CD4-positive, CD25-positive, alpha-beta regulatory T cell (primary cell): ENCODE measurements at regions not wholly inside any gene's neighbourhood (a gene's known extent, or its start where the extent isn't known, plus 50 kb on each side); places are given as distances from the start of the nearest gene placed in this dataset.

Experiments
- ATAC-seq, 2 donors: fragments of 150-1000 bp; cut with Tn5 transposase; one replicate each; pipeline ENCODE4 v1.10.0; 2021; ENCODE audit warnings: low read depth in 2 of 2, moderate number of reproducible peaks in 2 of 2, moderate library complexity in 1 of 2
- DNase-seq, 3 donors: peaks; one replicate each; pipeline versions ENCODE4 v3.0.0 to v3.0.0-alpha.2; 2012 to 2022; ENCODE audit warnings: mixed read lengths in 1 of 3
- H3K27ac ChIP-seq: one replicate; pipeline ENCODE4 v1.7.0; 2013; ENCODE audit warnings: mild to moderate bottlenecking, low read length; ENCODE audit not compliant: insufficient read depth, poor library complexity, severe bottlenecking
- H3K27me3 ChIP-seq: one replicate; pipeline ENCODE4 v1.7.0; 2013; ENCODE audit warnings: low read length; ENCODE audit not compliant: control insufficient read depth, insufficient read depth
- H3K36me3 ChIP-seq: one replicate; pipeline ENCODE4 v1.7.0; 2013; ENCODE audit warnings: mild to moderate bottlenecking, low read length, moderate library complexity; ENCODE audit not compliant: control insufficient read depth, insufficient read depth
- H3K4me1 ChIP-seq: 2 replicates; pipeline ENCODE4 v1.7.0; 2013; ENCODE audit warnings: mild to moderate bottlenecking, low read length; ENCODE audit not compliant: insufficient read depth, control insufficient read depth, poor library complexity, severe bottlenecking
- H3K4me3 ChIP-seq: one replicate; pipeline ENCODE4 v1.7.0; 2013; ENCODE audit warnings: low read depth, mild to moderate bottlenecking, low read length, moderate library complexity
- H3K9me3 ChIP-seq, 2 experiments: 1 replicate in 1 of 2; 2 replicates in 1 of 2; pipeline ENCODE4 v1.7.0; 2013; ENCODE audit warnings: low read length in 2 of 2, mild to moderate bottlenecking in 1 of 2, moderate library complexity in 1 of 2; ENCODE audit not compliant: control insufficient read depth in 2 of 2
- H3K27ac Mint-ChIP-seq, 3 donors: one replicate each; pipeline ENCODE4 v1.8.0; 2020 to 2022; ENCODE audit warnings: mild to moderate bottlenecking in 3 of 3, mixed read lengths in 3 of 3, moderate library complexity in 2 of 3
- H3K27me3 Mint-ChIP-seq: one replicate; pipeline ENCODE4 v1.8.0; 2022; ENCODE audit warnings: mild to moderate bottlenecking, mixed read lengths
- H3K36me3 Mint-ChIP-seq: one replicate; pipeline ENCODE4 v1.8.0; 2020; ENCODE audit warnings: mixed read lengths
- H3K4me1 Mint-ChIP-seq, 4 donors: one replicate each; pipeline ENCODE4 v1.8.0; 2020 to 2022; ENCODE audit warnings: mixed read lengths in 4 of 4, mild to moderate bottlenecking in 1 of 4
- H3K4me3 Mint-ChIP-seq, 4 donors: one replicate each; pipeline ENCODE4 v1.8.0; 2020 to 2022; ENCODE audit warnings: mild to moderate bottlenecking in 4 of 4, mixed read lengths in 4 of 4, moderate library complexity in 3 of 4
- H3K9me3 Mint-ChIP-seq, 7 donors: one replicate each; pipeline ENCODE4 v1.8.0; 2020 to 2022; ENCODE audit warnings: mixed read lengths in 7 of 7, mild to moderate bottlenecking in 3 of 7, moderate library complexity in 2 of 7

DNA sequence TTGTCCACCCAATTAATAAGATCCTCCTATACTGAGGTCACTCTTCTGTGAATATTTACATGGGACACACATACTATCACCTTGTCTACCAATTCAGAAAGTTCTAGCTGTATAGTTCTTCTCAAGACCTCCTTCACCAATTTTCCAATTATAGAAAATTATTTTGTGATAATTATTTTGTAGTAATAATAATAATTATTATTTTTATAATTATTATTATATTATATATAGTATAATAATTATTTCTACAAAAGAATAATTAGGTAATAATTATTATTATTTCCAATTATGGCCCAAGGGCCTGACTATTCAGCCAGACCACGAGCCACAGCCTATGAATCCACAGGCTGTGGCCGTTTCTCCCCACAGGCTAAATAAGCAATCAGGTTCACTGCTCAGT is 164.1 kb upstream of the IGSF21 start:
- Mint-ChIP-seq H3K9me3 (peaks cover 0 to 2% (median 0%) of the 10 kb centered on the region in 7 donors), H3K4me1 (no peaks in the 10 kb centered on the region), H3K36me3 (no peaks in the 10 kb centered on the region), H3K27me3 (peaks cover 5% of the 10 kb centered on the region), H3K27ac (no peak overlapping the region), H3K4me3 (no peak overlapping the region)
- Histone ChIP-seq H3K4me3 (no peak overlapping the region), H3K27ac (no peak overlapping the region), H3K9me3 (no peaks in the 10 kb centered on the region), H3K36me3 (no peaks in the 10 kb centered on the region), H3K4me1 (no peaks in the 10 kb centered on the region), H3K27me3 (no peaks in the 10 kb centered on the region)
- DNase-seq (no peak), ATAC-seq (no peak)

DNA sequence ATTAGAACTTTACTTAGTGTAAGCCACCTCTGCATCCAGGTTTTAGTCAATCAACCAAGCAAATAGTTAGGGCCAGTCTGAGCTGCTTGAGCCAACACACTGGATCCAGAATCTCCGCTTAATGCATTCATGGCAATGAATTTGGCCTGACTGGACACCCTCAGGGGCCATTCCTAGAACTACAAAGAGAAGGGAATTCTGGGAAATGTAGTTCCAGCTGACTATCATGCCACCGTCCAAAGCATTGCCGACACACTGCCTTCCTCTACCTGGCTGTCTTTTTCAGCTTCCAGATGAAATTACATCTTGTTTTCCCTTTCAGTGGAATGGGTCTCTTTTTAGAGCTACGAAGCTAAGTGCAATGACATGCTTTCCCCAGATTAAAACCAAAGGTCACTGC is 163.0 kb upstream of the IGSF21 start:
- Histone ChIP-seq H3K36me3 (no peaks in the 10 kb centered on the region), H3K4me1 (no peaks in the 10 kb centered on the region), H3K27me3 (no peaks in the 10 kb centered on the region), H3K9me3 (no peaks in the 10 kb centered on the region), H3K4me3 (no peak overlapping the region), H3K27ac (no peak overlapping the region)
- DNase-seq (no peak), ATAC-seq (no peak)
- H3K36me3 Mint-ChIP-seq = no peaks in the 10 kb centered on the region
- no peak overlapping the region for H3K4me3 Mint-ChIP-seq
- peaks cover 5% of the 10 kb centered on the region for H3K27me3 Mint-ChIP-seq
- H3K4me1 Mint-ChIP-seq = no peaks in the 10 kb centered on the region
- peaks cover 0 to 2% (median 0%) of the 10 kb centered on the region in 7 donors for H3K9me3 Mint-ChIP-seq
- H3K27ac Mint-ChIP-seq = no peak overlapping the region

DNA sequence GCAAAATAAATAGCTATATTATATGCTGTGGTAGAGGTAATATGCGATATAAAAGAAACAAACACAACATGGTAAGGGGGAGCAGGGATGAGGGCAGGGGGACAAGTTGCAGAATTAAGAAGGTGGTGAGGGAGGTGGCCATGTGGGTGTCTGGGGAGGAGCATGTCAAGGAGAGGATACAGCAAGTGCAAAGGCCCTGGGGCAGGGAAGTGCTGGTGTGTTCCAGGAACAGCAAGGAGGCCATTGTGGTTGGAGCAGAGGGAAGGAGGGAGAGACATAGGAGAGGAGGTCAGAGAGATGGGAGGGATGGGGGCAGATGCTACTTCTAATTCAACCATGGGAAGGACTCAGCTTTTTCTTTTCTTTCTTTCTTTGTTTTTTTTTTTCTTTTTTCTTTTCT is 161.2 kb upstream of the IGSF21 start:
- DNase-seq = no peak
- Mint-ChIP-seq H3K36me3 (no peaks in the 10 kb centered on the region), H3K27me3 (no peaks in the 10 kb centered on the region), H3K9me3 (peaks cover 0 to 2% (median 0%) of the 10 kb centered on the region in 7 donors), H3K4me1 (no peaks in the 10 kb centered on the region), H3K27ac (no peak overlapping the region), H3K4me3 (no peak overlapping the region)
- Histone ChIP-seq H3K4me1 (no peaks in the 10 kb centered on the region), H3K27ac (no peak overlapping the region), H3K4me3 (no peak overlapping the region), H3K9me3 (no peaks in the 10 kb centered on the region), H3K36me3 (no peaks in the 10 kb centered on the region), H3K27me3 (no peaks in the 10 kb centered on the region)
- no peak for ATAC-seq

DNA sequence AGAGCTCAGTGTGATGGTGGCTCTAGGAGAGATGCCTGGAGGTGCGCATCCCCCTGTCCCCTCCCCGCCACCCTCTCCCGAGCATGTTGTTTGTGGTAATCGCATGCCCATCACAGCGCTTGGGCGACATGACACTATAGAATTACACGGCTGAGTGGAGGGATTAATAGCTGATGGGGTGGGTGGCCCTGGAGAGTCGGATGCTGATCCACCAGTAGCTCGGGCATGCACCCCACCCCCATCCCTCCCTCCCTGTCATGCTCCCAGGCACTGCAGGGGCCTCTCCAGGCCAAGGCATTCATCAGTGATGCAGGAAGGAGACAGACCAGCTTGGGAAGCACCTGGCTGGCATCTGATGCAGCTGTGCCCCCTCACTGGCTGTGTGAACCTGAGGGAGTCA is 159.0 kb upstream of the IGSF21 start:
- H3K27ac Mint-ChIP-seq = no peak overlapping the region
- peaks cover 0 to 3% (median 0%) of the 10 kb centered on the region in 4 donors for H3K4me1 Mint-ChIP-seq
- H3K27ac ChIP-seq = no peak overlapping the region
- peaks cover 8% of the 10 kb centered on the region for H3K27me3 Mint-ChIP-seq
- no peaks in the 10 kb centered on the region for H3K36me3 ChIP-seq
- no peak overlapping the region for H3K4me3 Mint-ChIP-seq
- no peaks in the 10 kb centered on the region for H3K9me3 ChIP-seq
- DNase-seq (no peak), ATAC-seq (no peak)
- no peak overlapping the region for H3K4me3 ChIP-seq
- no peaks in the 10 kb centered on the region for H3K4me1 ChIP-seq
- H3K9me3 Mint-ChIP-seq = no peaks in the 10 kb centered on the region
- H3K36me3 Mint-ChIP-seq = no peaks in the 10 kb centered on the region
- H3K27me3 ChIP-seq = no peaks in the 10 kb centered on the region

DNA sequence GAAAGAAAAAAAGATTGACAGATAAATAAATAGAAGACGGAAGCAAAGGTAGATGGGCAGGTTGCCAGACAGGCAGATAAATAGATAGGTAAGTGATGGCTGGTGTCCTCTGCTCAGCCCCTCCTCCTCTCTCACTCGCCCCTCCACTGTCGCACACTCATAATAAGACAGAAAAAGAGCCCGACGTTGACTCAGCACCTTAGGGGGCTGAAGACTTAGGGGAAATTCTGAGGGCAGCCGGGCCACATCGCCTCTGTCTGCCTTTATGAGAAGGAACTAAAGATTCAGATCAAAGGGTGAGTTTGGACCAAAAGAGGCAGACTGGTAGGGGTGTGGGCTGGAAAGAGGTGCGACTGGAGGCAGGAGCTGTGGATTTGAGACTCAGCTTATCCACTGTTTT is 158.1 kb upstream of the IGSF21 start:
- Mint-ChIP-seq H3K27ac (no peak overlapping the region), H3K4me3 (no peak overlapping the region), H3K36me3 (no peaks in the 10 kb centered on the region), H3K4me1 (peaks cover 0 to 3% (median 0%) of the 10 kb centered on the region in 4 donors), H3K9me3 (no peaks in the 10 kb centered on the region), H3K27me3 (peaks cover 8% of the 10 kb centered on the region)
- Histone ChIP-seq H3K27ac (no peak overlapping the region), H3K27me3 (no peaks in the 10 kb centered on the region), H3K36me3 (no peaks in the 10 kb centered on the region), H3K4me1 (no peaks in the 10 kb centered on the region), H3K9me3 (no peaks in the 10 kb centered on the region), H3K4me3 (no peak overlapping the region)
- DNase-seq (no peak), ATAC-seq (no peak)

DNA sequence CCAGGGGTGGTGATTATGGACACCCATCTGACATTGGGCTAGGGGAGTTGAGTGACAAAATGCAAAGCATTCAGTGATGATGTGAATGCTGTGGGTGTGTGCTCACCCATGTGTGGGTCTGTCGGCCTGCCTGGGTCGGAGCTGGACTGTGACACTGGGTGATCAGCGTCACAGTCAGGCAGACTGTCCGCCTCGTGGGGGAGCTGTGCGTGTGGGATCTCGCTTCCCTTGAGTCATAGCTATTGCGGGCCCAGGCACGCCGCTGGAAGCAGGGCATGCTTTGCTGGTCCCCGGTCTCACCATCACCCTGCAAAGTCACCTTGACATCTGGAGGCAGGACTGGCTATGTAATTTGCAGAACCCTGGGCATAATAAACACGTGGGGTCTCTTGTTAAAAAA is 156.9 kb upstream of the IGSF21 start:
- Mint-ChIP-seq H3K4me3 (no peak overlapping the region), H3K9me3 (no peaks in the 10 kb centered on the region), H3K27ac (no peak overlapping the region), H3K27me3 (peaks cover 8% of the 10 kb centered on the region), H3K4me1 (peaks cover 0 to 3% (median 0%) of the 10 kb centered on the region in 4 donors), H3K36me3 (no peaks in the 10 kb centered on the region)
- Histone ChIP-seq H3K27me3 (no peaks in the 10 kb centered on the region), H3K36me3 (no peaks in the 10 kb centered on the region), H3K9me3 (no peaks in the 10 kb centered on the region), H3K27ac (no peak overlapping the region), H3K4me3 (no peak overlapping the region), H3K4me1 (no peaks in the 10 kb centered on the region)
- ATAC-seq (no peak), DNase-seq (no peak)

DNA sequence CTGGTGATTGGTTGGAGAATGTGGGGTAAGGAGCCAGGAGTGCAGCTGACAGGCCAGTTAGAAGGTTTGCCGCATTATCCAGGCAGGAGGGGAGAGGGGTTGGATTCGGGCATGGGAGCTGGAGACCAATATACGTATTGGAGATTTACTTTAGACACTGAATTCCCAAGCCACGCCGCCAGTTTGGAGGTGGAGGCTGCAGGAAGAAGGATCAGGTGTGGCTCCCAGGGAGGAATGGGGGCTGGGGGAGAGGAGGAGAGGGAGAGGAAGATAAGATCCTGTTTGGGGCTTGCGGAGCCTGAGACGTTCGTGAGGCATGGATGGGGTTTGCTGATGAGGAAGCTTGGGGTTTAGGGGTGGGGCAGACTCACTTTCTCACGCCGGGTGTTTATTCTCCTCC is 155.1 kb upstream of the IGSF21 start:
- H3K4me3 Mint-ChIP-seq = no peak overlapping the region
- no peak overlapping the region for H3K27ac ChIP-seq
- H3K27me3 Mint-ChIP-seq = peaks cover 8% of the 10 kb centered on the region
- no peaks in the 10 kb centered on the region for H3K4me1 ChIP-seq
- no peaks in the 10 kb centered on the region for H3K9me3 Mint-ChIP-seq
- no peaks in the 10 kb centered on the region for H3K36me3 Mint-ChIP-seq
- ATAC-seq (no peak), DNase-seq (no peak)
- H3K27ac Mint-ChIP-seq = no peak overlapping the region
- no peak overlapping the region for H3K4me3 ChIP-seq
- H3K4me1 Mint-ChIP-seq = peaks cover 0 to 3% (median 0%) of the 10 kb centered on the region in 4 donors
- H3K36me3 ChIP-seq = no peaks in the 10 kb centered on the region
- no peaks in the 10 kb centered on the region for H3K27me3 ChIP-seq
- no peaks in the 10 kb centered on the region for H3K9me3 ChIP-seq

DNA sequence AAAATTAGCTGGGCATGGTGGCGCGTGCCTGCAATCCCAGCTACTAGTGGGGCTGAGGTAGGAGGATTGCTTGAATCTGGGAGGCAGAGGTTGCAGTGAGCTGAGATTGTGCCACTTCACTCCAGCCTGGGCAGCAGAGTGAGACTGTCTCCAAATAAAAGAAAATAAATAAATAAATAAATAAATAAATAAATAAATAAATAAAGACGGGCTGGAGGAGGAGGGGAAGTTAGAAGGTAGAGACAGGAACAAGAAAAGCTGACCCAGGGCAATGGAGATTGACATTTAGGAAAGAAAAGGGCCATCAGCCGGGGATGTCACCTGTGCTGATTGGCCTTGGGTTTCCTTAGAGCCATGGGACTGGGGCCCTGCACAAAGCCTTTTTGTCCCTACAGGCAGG is 153.7 kb upstream of the IGSF21 start:
- Mint-ChIP-seq H3K36me3 (no peaks in the 10 kb centered on the region), H3K9me3 (no peaks in the 10 kb centered on the region), H3K4me3 (no peak overlapping the region), H3K27me3 (peaks cover 8% of the 10 kb centered on the region), H3K27ac (no peak overlapping the region), H3K4me1 (peaks cover 0 to 6% (median 0%) of the 10 kb centered on the region in 4 donors)
- Histone ChIP-seq H3K4me3 (no peak overlapping the region), H3K4me1 (no peaks in the 10 kb centered on the region), H3K27me3 (no peaks in the 10 kb centered on the region), H3K9me3 (no peaks in the 10 kb centered on the region), H3K27ac (no peak overlapping the region), H3K36me3 (no peaks in the 10 kb centered on the region)
- ATAC-seq (no peak), DNase-seq (no peak)
